ENCODE measurements at regions not wholly inside any gene's neighbourhood (a gene's known extent, or its start where the extent isn't known, plus 50 kb on each side); places are given as distances from the start of the nearest gene placed in this dataset.

GRCh38 chr20:58138395-58138794, 90.1 kb downstream of the ANKRD60 start:
- no peak for DNase-seq

GRCh38 chr20:58137651-58138265, 90.7 kb downstream of the ANKRD60 start:
- no peak for DNase-seq

DNA sequence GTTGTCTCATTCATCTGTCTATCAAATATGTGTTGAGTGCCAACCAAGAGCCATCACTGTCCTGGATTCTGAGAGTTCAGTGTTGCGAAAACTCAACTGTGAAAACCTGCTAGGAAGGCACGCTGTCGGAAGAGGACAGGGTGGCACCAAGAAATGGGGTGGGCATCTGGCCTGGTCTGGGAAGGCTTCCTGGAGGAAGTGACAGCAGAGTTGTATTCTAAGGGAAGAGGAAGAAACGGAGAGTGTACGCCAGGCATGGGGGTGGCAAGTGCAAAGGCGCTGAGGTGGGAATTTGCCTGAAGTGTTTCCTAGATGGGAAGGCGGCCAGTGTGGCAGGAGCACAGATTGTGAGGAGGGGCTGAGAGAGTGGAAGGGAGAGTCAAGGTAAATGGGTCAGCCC, 91.2 kb downstream of the ANKRD60 start:
- DNase-seq, result no peak

- DNase-seq, result no peak
These were observed 92.3 kb downstream of the ANKRD60 start for GRCh38 chr20:58136149-58136484.

GRCh38 chr20:58135441-58136148, 92.9 kb downstream of the ANKRD60 start:
- no peak for DNase-seq

GRCh38 chr20:58133020-58133808, 95.2 kb downstream of the ANKRD60 start:
- no peak for DNase-seq

- DNase-seq, result no peak
These were observed 96.8 kb downstream of the ANKRD60 start for GRCh38 chr20:58131551-58132142.

GRCh38 chr20:58131151-58131550, 97.3 kb downstream of the ANKRD60 start:
- no peak for DNase-seq

DNA sequence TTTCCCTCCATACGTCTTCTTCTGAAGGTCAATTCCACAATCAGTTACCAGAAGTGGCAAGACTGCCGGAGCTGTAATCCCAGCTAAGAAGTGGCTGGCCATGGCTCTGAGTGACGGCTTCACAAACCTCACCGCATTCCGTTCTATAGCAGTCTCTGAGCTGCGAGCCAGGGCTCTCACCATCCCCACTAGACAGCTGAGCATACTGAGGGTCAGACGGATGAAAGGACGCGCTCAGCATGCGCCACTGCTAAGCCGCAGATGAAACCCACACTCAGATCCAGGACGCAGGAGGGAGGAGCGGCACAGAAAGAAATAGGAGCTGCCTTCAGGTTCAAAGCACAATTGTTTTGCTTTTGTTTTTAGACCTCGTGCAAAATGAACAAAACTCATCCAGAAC, 97.9 kb downstream of the ANKRD60 start:
- no peak for DNase-seq

- DNase-seq, result no peak
These were observed 98.3 kb downstream of the ANKRD60 start for GRCh38 chr20:58130156-58130555.

- no peak for DNase-seq
These were observed 98.7 kb downstream of the ANKRD60 start for GRCh38 chr20:58129721-58130151.

DNA sequence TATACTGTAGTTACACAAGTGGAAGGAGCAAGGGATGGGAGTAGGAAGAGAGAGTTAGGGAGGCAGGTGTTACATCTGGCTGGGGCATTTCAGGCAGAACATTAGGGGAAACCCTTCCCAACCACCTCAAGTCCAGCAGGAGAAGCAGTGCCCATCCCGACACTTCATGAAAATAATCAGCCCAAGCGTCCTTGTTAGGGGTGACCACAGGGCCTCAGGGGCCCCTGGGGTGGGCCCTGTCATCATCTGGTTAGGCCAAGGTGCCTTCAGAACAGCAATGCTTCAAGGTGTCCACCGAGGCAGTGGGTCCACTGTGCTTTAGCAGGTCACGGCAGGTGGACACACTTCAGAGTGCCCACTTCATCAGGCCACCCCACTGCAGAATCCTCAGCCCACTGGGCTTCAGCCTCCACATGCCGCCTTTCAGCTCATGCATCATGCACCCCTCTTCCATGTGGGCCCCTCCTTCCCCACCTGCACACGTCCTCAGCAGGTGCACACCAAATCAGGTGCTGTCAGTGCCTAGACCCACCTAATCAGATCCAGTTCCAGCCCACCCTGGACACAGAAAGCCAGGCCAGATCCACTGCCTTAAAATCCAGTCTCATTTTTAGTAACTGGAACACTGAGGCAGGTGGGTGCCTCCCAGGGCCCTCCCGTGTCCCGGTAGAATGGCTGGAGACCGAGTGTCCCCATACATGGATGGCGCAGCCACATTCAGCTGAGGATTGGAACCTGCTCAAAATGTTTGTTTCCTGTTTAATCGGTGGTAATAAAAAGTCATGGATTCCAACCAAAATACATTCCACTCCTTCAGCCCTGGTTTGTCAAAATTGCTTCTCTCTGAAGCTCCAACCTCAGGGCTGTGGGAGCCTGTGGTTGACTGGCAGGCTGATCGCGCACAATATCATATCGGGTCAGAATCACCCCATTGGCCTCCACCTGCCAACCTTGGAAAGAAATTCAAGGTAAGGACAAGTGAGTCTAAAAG, 99.5 kb downstream of the ANKRD60 start:
- no peak for DNase-seq

DNA sequence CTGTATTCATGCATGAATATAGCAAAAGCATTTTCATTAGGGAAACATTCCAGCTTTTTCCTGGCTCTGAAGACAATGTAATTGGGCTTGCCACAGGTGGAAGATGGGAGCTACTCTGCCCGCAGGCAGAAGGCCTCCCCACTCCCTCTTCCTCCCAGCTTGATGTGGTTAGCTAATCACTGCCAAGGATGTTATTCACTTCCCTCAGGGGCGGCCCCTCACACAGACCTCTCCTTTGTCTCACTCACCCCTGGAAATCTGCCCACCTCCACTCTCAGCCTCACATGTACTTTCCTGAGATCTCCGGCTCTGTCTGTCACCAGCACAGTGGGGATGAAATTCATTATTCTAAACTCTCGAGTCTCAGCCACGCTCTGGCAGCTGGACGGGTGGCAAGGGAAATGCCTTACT, 100.7 kb downstream of the ANKRD60 start:
- DNase-seq, result no peak

GRCh38 chr20:58125726-58126125, 102.7 kb downstream of the ANKRD60 start:
- no peak for DNase-seq

GRCh38 chr20:58117944-58118343, 110.5 kb downstream of the ANKRD60 start:
- DNase-seq, result no peak

DNA sequence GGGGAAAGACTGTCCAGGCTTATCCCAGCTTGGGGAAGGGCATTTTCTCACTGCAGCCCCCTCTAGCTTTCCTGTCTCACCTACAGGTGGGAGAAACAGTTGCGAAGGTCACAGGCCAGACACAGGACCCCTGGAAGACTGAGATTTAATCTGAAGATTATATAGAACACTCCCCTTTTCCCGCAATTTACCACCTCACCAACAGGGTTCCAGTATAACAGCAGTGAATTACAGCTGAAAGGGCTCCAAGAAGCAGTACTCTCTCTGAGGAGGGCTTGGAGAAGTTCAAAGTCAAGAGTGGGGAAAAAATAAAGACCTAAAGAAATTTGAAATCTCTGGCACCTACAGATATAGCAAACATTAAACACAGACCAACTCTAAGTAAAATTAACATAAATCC, 111.9 kb downstream of the ANKRD60 start:
- DNase-seq, result no peak

GRCh38 chr20:58113716-58114115, 114.7 kb downstream of the ANKRD60 start:
- DNase-seq, result no peak

GRCh38 chr20:58112017-58112781, 116.3 kb downstream of the ANKRD60 start:
- DNase-seq, result no peak

GRCh38 chr20:58111310-58112016, 117.0 kb downstream of the ANKRD60 start:
- no peak for DNase-seq

GRCh38 chr20:58109918-58110635, 118.4 kb downstream of the ANKRD60 start:
- DNase-seq, result no peak
